HG03025 (cell line): ENCODE measurements at regions not wholly inside any gene's neighbourhood (a gene's known extent, or its start where the extent isn't known, plus 50 kb on each side); places are given as distances from the start of the nearest gene placed in this dataset.
"Not testable (repeated sequence)": the region's sequence is repeated elsewhere in the genome, so short reads cannot be mapped to it uniquely, and the experiment has no call there.

Source experiments
- ATAC-seq: cut with Tn5 transposase; IDR thresholded peaks from one replicate; pipeline ENCODE4 v1.9.1; 2021; ENCODE audit warnings: mild to moderate bottlenecking, moderate library complexity; ENCODE audit not compliant: unreplicated experiment, low FRiP score

GRCh38 chr14:71780075-71780474, 152.2 kb upstream of the RGS6 start:
- ATAC-seq, result no peak

- ATAC-seq, result no peak
Observed at GRCh38 chr14:71780822-71781221, 151.4 kb upstream of the RGS6 start.

- ATAC-seq, result no peak
Observed at GRCh38 chr14:71783088-71783487, 149.1 kb upstream of the RGS6 start.

- no peak for ATAC-seq
Observed at GRCh38 chr14:71783786-71784185, 148.4 kb upstream of the RGS6 start.

GRCh38 chr14:71789005-71789404, 143.2 kb upstream of the RGS6 start:
- ATAC-seq, result no peak

- no peak for ATAC-seq
Observed at GRCh38 chr14:71799841-71800240, 132.4 kb upstream of the RGS6 start.

GRCh38 chr14:71800878-71801277, 131.4 kb upstream of the RGS6 start:
- ATAC-seq, result no peak

- no peak for ATAC-seq
Observed at GRCh38 chr14:71803539-71804260, 128.5 kb upstream of the RGS6 start.

GRCh38 chr14:71804992-71805391, 127.2 kb upstream of the RGS6 start:
- no peak for ATAC-seq

- not testable (repeated sequence) for ATAC-seq
Observed at GRCh38 chr14:71807049-71807448, 125.2 kb upstream of the RGS6 start.

GRCh38 chr14:71810800-71811199, 121.4 kb upstream of the RGS6 start:
- not testable (repeated sequence) for ATAC-seq

GRCh38 chr14:71812693-71813092, 119.5 kb upstream of the RGS6 start:
- ATAC-seq, result no peak

GRCh38 chr14:71815110-71815509, 117.1 kb upstream of the RGS6 start:
- ATAC-seq, result no peak

GRCh38 chr14:71824816-71825215, 107.4 kb upstream of the RGS6 start:
- no peak for ATAC-seq

GRCh38 chr14:71833476-71833875, 98.8 kb upstream of the RGS6 start:
- ATAC-seq, result no peak

GRCh38 chr14:71834284-71835204, 97.7 kb upstream of the RGS6 start:
- ATAC-seq, result no peak

- ATAC-seq, result no peak
Observed at GRCh38 chr14:71852181-71852580, 80.0 kb upstream of the RGS6 start.

- no peak for ATAC-seq
Observed at GRCh38 chr14:71855399-71856036, 76.7 kb upstream of the RGS6 start.

- no peak for ATAC-seq
Observed at GRCh38 chr14:71856199-71856919, 75.9 kb upstream of the RGS6 start.

GRCh38 chr14:71863049-71863448, 69.2 kb upstream of the RGS6 start:
- ATAC-seq, result no peak

GRCh38 chr14:71863766-71864165, 68.5 kb upstream of the RGS6 start:
- no peak for ATAC-seq
